EH (cell line): ENCODE measurements at regions not wholly inside any gene's neighbourhood (a gene's known extent, or its start where the extent isn't known, plus 50 kb on each side); places are given as distances from the start of the nearest gene placed in this dataset.
"Not testable (repeated sequence)": the region's sequence is repeated elsewhere in the genome, so short reads cannot be mapped to it uniquely, and the experiment has no call there.

Source experiments
- DNase-seq: peaks from one replicate; pipeline ENCODE4 v3.0.0-alpha.2; 2015; ENCODE audit warnings: low read depth

DNA sequence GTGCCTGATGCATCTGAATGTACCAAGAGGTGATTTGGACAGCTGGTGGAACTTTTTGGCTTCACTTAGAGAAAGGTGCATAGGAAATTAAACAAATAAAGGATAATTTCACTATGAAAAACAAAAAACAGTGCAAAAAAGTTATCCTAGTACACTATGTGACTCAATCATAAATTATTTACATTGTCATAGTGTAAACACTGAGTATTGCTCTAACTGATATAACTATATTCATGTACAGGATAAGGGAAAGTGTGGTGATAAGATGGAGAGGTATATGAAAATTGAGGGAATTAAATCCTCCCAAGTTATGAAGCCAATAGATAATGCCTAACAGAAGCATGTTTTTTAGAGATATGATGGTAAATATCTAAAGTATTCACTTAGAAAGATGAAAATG lies 50.2 kb upstream of the CPNE4 start:
- DNase-seq = no peak

DNA sequence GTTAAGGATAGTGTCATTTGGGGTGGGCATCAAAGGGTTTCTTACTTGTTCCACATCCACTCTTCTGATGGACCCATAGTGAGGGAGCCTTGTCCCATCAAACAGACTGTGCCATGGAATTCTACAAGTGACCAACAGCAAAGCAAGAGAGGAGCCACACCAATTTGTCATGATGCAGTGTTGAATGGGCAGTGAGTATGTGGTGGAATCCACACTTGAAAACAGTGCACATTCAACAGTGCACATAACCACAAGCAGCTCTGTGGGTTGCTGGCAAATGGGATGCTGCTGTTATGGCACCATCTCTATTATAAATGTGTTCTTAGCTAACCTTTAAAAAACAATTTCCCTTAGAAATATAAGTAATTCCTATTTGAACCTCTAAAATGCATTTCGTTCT lies 52.5 kb upstream of the CPNE4 start:
- no peak for DNase-seq

DNA sequence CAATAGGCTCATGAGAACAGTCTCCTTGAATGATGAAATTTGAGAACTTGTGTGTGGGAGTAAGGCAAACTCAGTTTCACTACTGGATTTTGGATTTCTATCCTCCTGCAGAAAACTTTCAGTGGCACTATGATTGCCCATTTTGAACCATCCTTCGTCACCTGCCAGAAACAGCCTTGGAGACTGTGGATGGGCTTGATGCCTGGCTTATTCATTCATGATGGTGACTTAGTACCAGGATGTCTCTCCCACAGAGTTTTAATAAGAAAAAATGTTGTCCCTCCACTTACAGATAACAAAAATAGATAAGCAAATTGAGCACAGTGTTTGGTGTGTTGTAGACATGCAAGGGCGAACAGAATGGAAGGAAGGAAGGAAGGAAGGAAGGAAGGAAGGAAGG lies 53.5 kb upstream of the CPNE4 start:
- DNase-seq = no peak

DNA sequence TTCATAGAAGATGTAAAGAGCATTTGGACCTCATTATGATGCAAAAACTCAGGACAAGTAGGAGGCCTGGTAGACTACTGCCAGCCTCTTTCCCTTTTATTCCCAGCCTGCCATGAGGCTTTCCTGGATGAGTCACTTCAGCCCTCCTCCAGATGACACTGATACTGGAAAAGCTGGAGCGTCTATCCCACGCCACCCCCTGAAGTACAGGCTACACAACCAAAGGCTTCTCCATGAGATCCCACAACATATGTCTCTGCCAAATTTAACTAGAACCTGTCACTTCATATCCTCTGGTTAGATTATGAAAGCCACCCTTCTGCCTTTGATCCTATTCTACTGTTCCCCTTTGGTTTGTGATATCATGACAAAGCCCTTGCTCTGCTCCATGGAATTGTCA lies 56.1 kb upstream of the CPNE4 start:
- peak; percentile 17 for DNase-seq

DNA sequence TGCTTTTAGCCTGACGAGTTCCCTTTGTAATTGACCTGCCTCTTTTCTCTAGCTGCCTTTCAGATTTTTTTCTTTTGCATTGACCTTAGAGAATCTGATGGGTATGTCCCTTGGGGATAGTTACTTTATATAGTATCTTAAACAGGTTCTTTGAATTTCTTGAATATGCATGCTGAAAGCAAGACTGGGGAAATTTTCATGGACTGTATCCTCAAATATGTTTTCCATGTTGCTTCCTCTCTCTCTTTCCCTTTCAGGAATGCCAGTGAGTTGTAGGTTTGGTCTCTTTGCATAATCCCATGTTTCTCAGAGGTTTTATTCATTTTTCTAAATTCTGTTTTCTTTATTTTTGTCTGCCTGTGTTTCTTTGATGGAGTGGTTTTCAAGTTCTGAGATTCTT lies 81.8 kb upstream of the CPNE4 start:
- no peak for DNase-seq

DNA sequence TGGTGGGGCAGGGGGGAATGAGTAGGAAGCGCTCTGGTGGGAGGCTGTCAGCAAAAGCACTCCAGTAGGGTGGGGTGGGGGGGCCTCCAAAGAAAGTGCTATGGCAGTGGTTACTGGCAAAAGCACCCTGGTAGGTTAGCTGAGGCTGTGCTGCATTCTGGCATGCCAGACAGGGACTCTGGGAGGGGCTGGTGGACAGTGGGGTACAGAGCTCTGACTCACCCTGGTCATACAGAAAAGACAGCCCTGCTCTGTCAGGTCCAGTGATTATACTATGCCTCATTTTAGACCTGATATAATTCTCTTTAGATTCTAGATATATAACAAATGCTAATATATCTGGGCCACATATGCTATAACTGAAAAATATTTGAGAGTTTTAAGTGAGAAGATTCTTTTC lies 82.8 kb upstream of the CPNE4 start:
- DNase-seq = no peak

DNA sequence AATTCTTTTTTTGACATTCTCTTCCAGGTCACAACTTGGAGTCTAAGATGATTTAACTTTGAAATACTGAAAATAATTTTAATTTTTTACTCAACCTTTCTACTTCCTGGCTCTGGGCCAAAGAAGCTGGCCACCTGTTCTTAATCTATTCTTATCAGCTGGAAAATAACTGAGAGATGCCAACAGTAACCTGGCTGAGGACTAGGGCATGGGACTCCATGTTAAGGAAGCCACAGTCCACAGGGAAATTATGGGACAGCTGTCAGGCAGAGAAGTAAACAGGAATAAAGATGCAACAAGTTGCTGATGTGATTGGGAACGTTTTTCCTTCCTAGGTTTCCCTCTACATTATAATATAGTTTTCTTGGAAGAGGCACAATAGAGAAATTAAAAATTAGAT lies 84.7 kb upstream of the CPNE4 start:
- DNase-seq = no peak

DNA sequence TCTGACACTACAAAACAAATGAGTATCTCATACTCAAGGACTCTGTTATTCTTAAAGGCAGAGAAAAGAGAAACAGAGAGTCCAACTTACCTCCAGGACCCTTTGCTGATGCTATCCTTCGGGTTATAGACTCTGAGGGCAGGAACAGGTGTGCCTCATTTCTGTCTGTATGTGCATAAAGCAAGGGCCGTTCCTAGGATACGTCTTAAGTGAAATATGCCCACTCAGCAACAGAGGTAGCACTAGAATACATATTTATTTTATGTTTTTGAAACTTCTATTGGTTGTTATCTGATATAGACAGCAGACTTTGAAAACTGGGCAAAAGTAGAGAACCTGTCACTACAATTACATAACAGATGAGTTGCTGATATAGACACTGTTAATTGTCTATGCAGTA lies 89.3 kb upstream of the CPNE4 start:
- DNase-seq = no peak

DNA sequence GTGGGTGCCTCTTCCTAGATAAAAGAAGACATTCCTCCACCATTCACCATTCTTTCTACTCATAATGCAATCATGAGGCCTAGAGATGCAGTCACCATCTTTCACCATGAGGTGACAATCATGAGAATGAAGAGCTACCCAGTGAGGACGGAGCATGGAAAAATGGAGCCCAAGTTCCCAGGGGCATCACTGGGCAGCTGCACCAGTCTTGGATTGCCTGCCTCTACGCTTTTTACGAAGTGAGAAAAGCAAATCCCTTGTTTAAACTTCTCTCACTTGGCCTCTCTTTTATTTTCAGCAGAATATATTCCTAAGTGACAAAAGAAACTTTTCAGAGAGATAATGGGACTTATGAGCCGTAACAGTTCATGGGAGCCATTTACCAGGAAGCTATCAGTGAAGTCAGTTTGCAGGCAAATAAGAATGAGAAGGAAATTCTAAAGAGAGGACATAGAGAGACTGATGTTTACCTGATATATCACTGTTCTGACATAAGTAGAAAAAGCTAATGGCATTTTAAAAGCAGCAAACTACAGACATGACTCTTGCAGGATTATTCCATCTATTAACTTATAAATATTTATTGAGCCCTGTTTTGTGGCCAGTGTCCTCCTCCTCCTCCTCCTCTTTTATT lies 90.0 kb upstream of the CPNE4 start:
- no peak for DNase-seq

DNA sequence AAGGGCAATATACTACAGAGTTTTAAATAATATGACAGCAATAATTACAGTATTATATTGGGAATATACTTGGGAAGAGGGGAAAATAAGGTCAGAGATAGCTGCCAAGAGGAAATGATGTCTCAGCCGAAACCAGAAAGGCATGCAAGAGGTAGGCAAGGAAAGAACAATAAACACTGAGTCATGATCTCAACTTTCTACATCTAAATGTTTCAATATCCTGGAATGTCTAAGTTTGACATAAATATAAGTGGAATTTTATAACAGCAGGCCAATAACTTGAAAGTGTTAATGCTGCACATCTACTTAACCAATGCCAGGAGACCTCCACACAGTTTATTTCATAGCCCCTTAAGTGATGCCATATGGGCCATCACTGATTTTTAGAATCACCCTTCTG lies 99.8 kb upstream of the CPNE4 start:
- DNase-seq = peak; percentile 91

DNA sequence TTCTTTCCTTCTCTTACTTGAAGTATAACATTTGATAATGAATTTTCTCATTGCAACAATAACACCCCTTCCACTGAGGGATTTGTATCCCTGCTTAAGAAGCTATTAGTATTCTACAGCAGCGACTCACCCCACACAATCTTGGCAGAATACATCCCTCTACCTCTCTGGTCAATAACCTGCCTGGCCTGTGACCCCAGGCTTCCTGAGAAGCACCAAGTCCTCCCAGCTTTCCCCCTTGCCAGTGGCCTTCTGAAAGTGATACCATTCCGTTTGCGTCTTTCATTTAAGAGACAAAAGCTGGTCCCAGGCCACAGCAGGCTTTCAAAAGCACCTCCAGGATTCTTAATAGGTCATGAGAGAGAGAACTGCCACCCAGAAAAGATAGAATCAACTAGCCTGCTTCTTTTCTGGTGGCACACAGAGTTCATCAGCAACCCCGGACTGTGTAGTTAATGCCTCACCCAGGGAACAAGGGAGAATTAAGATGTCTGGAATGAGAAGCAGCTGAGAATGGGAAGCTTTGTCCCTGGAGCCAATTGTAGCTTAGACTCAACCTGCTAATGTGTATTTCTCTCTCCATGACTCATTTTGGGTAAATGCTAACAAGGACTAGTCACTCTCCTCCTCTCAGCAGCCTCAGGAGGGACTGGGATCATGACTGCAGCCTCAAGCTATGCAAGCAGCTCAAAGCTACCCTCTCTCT lies 101.0 kb upstream of the CPNE4 start:
- DNase-seq = peak; percentile 99

DNA sequence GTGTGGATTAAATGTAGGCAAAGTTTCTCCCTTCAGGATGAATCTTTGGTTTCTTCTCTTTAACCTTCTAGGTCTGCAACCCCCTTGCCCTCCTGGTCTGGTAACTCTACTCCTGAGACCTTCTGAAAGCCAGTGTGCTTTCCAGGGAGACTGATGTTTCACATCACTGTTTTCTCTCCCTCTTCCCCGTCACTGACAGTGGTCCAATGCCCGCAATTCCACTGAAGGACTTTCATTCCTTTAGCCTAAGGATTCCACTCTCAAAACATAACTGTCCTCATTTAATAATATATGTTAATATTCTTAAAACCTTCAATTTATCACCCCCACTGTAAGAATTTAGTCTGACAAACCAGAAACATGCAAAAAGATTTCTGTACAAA lies 101.5 kb upstream of the CPNE4 start:
- DNase-seq = no peak

DNA sequence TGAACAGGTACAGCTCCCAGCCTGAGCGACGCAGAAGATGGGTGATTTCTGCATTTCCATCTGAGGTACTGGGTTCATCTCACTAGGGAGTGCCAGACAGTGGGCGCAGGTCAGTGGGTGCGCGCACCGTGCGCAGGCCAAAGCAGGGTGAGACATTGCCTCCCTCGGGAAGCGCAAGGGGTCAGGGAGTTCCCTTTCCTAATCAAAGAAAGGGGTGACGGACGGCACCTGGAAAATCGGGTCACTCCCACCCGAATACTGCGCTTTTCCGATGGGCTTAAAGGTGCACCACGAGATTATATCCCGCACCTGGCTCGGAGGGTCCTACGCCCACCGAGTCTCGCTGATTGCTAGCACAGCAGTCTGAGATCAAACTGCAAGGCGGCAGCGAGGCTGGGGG lies 102.1 kb upstream of the CPNE4 start:
- DNase-seq = not testable (repeated sequence)

DNA sequence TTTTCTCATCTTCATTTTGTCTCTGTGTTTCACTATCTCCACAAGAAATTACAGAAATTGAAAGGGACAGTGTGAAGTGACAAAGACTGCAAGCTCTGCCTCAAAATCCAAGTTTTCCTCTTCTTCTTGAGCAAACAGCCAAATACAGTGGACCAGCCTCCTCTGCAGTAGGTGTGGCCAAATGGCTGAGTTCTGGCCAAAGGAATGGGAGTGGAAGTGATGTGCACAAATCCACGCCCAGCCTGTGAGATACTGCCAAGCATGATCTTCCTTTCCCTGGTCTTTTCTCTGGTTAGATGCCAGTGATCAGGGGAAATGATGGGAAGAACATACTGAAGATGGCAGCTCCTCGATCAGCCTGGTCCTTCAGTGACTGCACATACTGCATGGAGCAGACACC lies 111.0 kb upstream of the CPNE4 start:
- DNase-seq = peak; percentile 29

DNA sequence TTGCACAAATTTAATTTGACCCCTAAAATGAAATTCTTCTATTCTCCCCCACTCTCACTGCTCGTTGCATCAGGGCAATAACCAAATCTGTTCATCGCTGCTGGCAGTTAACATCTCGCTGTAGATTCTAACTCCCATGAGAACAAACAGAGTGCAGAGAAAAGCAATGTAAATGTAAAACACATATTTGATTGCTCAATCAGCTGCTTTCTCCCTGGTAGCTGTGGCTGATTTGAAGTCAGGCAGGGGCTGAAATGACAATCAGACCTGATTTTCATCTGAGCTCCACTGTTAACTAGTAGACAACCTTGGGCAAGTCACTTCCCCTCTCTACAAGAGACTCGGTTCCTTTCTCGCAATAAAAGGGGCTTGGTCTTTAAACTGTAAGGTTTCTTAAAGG lies 119.8 kb upstream of the CPNE4 start:
- no peak for DNase-seq

DNA sequence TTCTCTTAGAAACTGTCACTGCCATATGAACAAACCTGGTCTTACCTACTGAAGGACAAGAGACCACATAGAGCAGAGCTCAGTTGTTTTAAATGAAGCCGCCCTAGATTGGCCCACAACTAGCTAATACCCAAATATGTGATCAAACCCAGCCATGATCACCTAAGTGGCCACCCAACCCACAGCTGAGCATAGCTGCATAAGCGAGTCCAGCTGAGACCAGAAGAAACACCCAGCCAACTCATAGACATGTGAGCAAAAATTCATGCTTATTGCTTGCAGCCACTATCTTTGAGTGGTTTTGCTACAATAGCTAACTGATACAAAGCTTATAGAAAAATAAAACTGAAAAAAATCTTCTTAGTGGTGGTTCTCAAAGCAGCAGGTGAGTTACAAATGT lies 124.3 kb upstream of the CPNE4 start:
- no peak for DNase-seq

DNA sequence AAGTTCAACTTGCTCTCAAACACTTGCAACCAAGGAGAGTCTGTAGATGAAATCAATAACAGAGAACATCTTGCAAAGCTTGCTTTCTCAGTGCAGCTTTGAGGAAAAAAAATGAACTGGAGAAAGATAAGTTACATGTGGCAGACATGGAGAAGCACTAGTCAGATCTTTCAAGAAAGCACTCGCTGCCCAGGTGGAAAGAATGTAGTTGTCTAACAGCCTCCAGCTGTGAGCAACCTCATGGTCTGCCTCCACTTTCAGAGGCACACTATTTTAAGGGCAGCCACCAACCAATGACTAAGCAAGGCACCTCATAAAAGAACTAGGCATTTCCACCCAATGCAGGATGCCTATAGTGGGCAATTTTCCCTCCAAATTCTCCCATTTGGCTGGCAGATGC lies 125.4 kb upstream of the CPNE4 start:
- no peak for DNase-seq

DNA sequence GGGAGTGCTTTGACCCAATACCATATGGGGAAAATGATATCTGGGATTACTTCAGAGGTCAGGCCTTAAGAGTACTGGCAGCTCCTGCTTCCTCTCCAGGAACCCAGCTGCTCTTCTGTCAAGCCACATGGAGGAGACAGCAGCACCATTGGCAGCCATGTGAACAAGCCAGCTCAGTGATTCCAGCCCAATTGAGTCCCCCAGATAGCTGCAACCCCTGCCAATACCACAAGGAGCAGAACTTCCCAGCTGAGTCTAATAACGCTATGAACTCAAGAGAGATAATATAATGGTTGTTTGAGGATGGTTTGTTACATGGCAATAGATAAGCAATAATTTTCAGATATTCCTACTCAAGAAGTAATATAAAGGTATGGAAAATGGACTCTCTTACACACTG lies 126.8 kb upstream of the CPNE4 start:
- DNase-seq = no peak

DNA sequence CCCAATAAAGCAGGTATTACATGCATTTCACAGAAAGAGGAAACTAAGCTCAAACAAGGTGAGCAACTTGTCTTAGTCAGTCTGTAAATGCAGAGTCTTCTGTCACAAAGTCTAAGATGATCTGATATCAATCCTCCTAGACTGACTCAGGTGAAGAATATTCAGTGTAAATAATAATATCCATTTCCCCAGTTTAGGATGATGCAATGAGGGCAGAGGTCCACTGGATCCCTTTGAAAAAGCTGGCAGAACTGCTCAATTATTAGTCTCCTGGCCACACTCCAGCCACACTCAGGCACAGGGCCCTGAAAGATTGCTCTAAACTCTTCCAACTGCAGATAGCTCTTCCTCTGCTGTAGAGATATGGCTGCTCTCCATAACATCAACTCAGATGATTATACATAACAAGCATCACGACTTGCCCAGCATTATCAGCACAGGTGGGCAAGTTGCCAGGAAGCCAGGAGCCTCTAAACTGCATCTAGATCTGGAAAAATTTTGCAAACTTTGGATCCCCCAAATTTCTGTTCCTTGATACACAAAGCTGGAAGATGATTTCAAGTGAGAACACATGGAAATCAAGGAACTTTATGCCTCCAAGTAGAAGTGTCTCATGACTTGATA lies 129.8 kb upstream of the CPNE4 start:
- no peak for DNase-seq

DNA sequence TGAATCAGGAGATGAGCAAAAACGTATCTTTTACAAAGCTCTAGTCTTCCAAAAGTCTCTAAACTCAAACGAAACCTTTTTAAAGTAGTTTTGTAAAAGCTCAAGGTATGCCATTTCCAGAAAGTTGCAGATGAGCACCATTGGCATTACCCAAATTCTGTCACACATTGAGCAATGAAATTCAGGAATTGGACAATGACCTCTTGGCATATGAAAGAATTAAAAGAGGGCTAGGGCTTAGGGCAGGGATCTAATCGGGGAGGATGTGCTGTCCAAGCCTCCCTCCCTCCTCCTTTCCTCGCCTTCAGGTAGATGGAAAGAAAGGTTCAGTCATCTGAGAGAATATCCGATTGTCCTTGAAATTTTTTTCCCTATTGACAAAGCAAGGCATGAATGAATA lies 133.1 kb upstream of the CPNE4 start:
- DNase-seq = no peak

DNA sequence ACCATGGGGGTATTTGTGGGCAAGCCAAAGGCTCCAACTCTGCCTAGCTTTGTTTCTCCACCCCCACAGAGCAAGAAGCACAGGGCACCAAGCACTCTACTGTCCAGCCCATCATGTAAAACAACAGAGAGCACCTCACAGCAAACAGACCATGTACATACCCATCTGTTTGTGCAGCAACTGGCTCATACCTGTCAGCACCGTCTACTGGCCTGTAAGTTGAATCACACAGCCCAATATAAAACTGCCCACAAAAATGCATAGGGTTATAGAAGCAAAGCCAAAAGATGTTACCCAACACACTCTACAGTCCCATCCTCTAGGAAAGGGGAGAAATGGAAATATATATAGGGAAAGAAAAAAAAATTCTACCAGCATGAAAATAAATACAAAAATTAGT lies 139.7 kb upstream of the CPNE4 start:
- DNase-seq = no peak

DNA sequence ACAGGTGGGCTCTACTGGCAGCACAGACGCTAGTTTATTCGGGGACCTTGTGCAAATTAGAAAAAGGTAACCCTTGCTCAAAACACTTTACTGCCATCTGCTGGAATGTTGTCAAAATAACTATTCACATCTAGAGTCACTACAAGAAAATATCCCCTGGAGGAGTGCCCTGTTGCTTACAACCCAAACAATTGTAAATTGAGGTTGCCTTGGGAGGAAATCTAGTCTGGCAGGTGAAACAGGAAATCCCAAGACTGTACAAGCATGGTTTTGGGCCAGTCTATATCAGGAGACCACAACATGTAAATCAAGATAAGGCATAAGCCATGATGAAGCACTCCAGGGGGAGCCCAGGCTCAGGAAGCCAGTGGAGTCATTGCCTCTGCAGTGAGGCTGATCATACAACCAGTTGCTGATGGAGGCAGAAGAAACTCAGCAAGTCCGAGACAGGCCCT lies 136.8 kb upstream of the ACP3 start:
- peak; percentile 61 for DNase-seq

DNA sequence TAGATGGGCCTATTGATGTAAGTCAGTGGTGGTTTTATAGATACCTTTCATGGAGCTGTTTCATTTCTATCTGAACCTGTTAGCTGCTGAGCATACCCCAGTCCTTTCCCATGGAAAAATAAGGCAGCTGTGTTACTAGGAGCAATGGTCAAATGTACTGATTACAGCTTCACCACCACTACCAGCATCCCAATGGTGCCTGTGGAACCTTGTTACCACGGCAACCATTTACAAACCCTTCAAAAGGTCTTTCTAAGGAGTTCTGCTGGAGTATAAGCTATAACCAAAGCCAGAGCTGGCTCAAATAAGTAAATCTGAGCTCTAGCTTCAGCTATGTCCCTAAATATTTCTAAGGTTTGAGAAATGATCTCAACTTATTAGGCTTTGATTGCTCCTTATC lies 133.4 kb upstream of the ACP3 start:
- no peak for DNase-seq

DNA sequence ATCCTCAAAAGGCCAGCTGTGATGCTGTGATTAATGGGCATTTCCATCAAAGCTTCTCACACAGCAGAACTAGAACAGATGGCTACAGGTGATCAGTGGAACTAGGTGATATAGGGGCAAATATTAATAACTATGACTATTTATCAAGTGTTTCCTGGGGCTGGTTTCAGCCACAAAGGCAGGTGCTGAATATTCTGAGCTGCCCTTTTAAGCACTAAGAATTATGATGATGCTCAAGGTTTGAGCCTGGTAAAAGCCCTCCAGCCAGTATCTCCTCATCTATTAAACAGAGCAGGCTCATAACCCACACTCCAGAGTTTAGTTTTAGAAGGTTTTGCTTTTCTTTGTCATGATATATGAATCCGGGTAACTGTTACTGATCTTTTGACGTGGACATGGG lies 129.5 kb upstream of the ACP3 start:
- no peak for DNase-seq
